H9 (cell line): ENCODE measurements at regions not wholly inside any gene's neighbourhood (a gene's known extent, or its start where the extent isn't known, plus 50 kb on each side); places are given as distances from the start of the nearest gene placed in this dataset.

ENCODE experiments used
- DNase-seq: peaks from one replicate; pipeline ENCODE4 v3.0.0-alpha.2; 2017
- H2AFZ ChIP-seq: one replicate; pipeline ENCODE4 v1.6.1; 2013; ENCODE audit warnings: mild to moderate bottlenecking, low read length, control low read depth, moderate library complexity
- H2AK5ac ChIP-seq: 2 replicates; pipeline ENCODE4 v1.6.1; 2013; ENCODE audit warnings: low read length, control low read depth, mixed read lengths; ENCODE audit not compliant: insufficient read length
- H2BK120ac ChIP-seq: one replicate; pipeline ENCODE4 v1.6.1; 2013; ENCODE audit warnings: low read depth, mild to moderate bottlenecking, low read length, control low read depth, inconsistent platforms; ENCODE audit not compliant: poor library complexity, severe bottlenecking
- H2BK12ac ChIP-seq: 2 replicates; pipeline ENCODE4 v1.6.1; 2013; ENCODE audit warnings: low read length, control low read depth, mixed read lengths, low read depth; ENCODE audit not compliant: insufficient read length
- H2BK15ac ChIP-seq: 2 replicates; pipeline ENCODE4 v1.6.1; 2013; ENCODE audit warnings: low read depth, low read length, control low read depth
- H2BK20ac ChIP-seq: one replicate; pipeline ENCODE4 v1.6.1; 2013; ENCODE audit warnings: low read depth, mild to moderate bottlenecking, low read length, control low read depth, inconsistent platforms; ENCODE audit not compliant: poor library complexity, severe bottlenecking
- H2BK5ac ChIP-seq: 2 replicates; pipeline ENCODE4 v1.6.1; 2013; ENCODE audit warnings: low read length, control low read depth, mixed read lengths; ENCODE audit not compliant: insufficient read length
- H3K14ac ChIP-seq: 2 replicates; pipeline ENCODE4 v1.6.1; 2013; ENCODE audit warnings: low read length, control low read depth; ENCODE audit not compliant: insufficient read depth
- H3K18ac ChIP-seq: 2 replicates; pipeline ENCODE4 v1.6.1; 2013; ENCODE audit warnings: low read depth, mild to moderate bottlenecking, mixed read lengths, low read length, control low read depth; ENCODE audit not compliant: insufficient read length
- H3K23ac ChIP-seq: 2 replicates; pipeline ENCODE4 v1.6.1; 2013; ENCODE audit warnings: low read length, control low read depth, mixed read lengths, low read depth; ENCODE audit not compliant: insufficient read length
- H3K23me2 ChIP-seq: 2 replicates; pipeline ENCODE4 v1.6.1; 2013; ENCODE audit warnings: low read depth, mild to moderate bottlenecking, mixed read lengths, low read length, control low read depth; ENCODE audit not compliant: insufficient read length, poor library complexity, severe bottlenecking
- H3K27ac ChIP-seq: 2 replicates; pipeline ENCODE4 v1.5.1; 2013; ENCODE audit warnings: low read length, control low read depth, mixed read lengths, low read depth; ENCODE audit not compliant: insufficient read length
- H3K27me3 ChIP-seq: 2 replicates; pipeline ENCODE4 v1.6.1; 2013; ENCODE audit warnings: low read length, control low read depth, inconsistent platforms; ENCODE audit not compliant: insufficient read depth
- H3K4ac ChIP-seq: 2 replicates; pipeline ENCODE4 v1.6.1; 2013; ENCODE audit warnings: low read depth, mild to moderate bottlenecking, control low read depth, inconsistent platforms, low read length, moderate library complexity
- H3K4me1 ChIP-seq: 2 replicates; pipeline ENCODE4 v1.6.1; 2013; ENCODE audit warnings: low read length, control low read depth, inconsistent platforms; ENCODE audit not compliant: insufficient read depth
- H3K4me2 ChIP-seq: 2 replicates; pipeline ENCODE4 v1.6.1; 2013; ENCODE audit warnings: low read length, control low read depth, mixed read lengths; ENCODE audit not compliant: insufficient read length, insufficient read depth
- H3K56ac ChIP-seq: 2 replicates; pipeline ENCODE4 v1.6.1; 2013; ENCODE audit warnings: low read depth, mild to moderate bottlenecking, mixed read lengths, low read length, control low read depth; ENCODE audit not compliant: insufficient read length
- H3K79me1 ChIP-seq: 2 replicates; pipeline ENCODE4 v1.6.1; 2013; ENCODE audit warnings: low read depth, mild to moderate bottlenecking, moderate library complexity, low read length, control low read depth, inconsistent platforms; ENCODE audit not compliant: insufficient read depth, poor library complexity, severe bottlenecking
- H3K79me2 ChIP-seq: 2 replicates; pipeline ENCODE4 v1.6.1; 2013; ENCODE audit warnings: low read length, control low read depth, inconsistent platforms; ENCODE audit not compliant: insufficient read depth
- H3K9ac ChIP-seq: 2 replicates; pipeline ENCODE4 v1.6.1; 2013; ENCODE audit warnings: low read length, control low read depth, mixed read lengths; ENCODE audit not compliant: insufficient read length; ENCODE audit errors: extremely low read depth
- H3K9me3 ChIP-seq: one replicate; pipeline ENCODE4 v1.6.1; 2013; ENCODE audit warnings: low read depth, low read length, inconsistent platforms; ENCODE audit not compliant: control insufficient read depth
- H3T11ph ChIP-seq: one replicate; pipeline ENCODE4 v1.6.1; 2013; ENCODE audit warnings: mild to moderate bottlenecking, low read length, control low read depth, inconsistent platforms
- H4K20me1 ChIP-seq: one replicate; pipeline ENCODE4 v1.6.1; 2013; ENCODE audit not compliant: control insufficient read depth, insufficient read length, insufficient read depth
- H4K5ac ChIP-seq: 2 replicates; pipeline ENCODE4 v1.6.1; 2013; ENCODE audit warnings: low read depth, mild to moderate bottlenecking, mixed read lengths, low read length, control low read depth; ENCODE audit not compliant: insufficient read length
- H4K8ac ChIP-seq: replicated peaks from 2 replicates; pipeline ENCODE4 v1.6.1; 2013; ENCODE audit warnings: low read length, control low read depth, mixed read lengths, low read depth; ENCODE audit not compliant: insufficient read length
- H4K91ac ChIP-seq: 2 replicates; pipeline ENCODE4 v1.6.1; 2013; ENCODE audit warnings: low read depth, mild to moderate bottlenecking, moderate library complexity, mixed read lengths, low read length, control low read depth; ENCODE audit not compliant: insufficient read length
- H3K27ac Mint-ChIP-seq, 3 experiments: 2 replicates in 2 of 3; 3 replicates in 1 of 3; pipeline ENCODE4 v1.8.0; 2020 to 2021; ENCODE audit warnings: mixed read lengths in 3 of 3, mild to moderate bottlenecking in 1 of 3, moderate library complexity in 1 of 3
- H3K27me3 Mint-ChIP-seq: 2 replicates; pipeline ENCODE4 v1.8.0; 2021; ENCODE audit warnings: low read depth, mild to moderate bottlenecking, moderate library complexity, mixed read lengths
- H3K36me3 Mint-ChIP-seq, 3 experiments: 2 replicates in 2 of 3; 3 replicates in 1 of 3; pipeline ENCODE4 v1.8.0; 2020 to 2021; ENCODE audit warnings: low read depth in 3 of 3, mixed read lengths in 3 of 3; ENCODE audit not compliant: insufficient read depth in 1 of 3
- H3K4me1 Mint-ChIP-seq, 2 experiments: 2 replicates each; pipeline ENCODE4 v1.8.0; 2020; ENCODE audit warnings: mixed read lengths in 2 of 2
- H3K4me3 Mint-ChIP-seq, 2 experiments: 2 replicates in 1 of 2; 3 replicates in 1 of 2; pipeline ENCODE4 v1.8.0; 2020 to 2021; ENCODE audit warnings: mild to moderate bottlenecking in 2 of 2, mixed read lengths in 2 of 2, moderate library complexity in 1 of 2
- H3K9me3 Mint-ChIP-seq, 2 experiments: 2 replicates in 1 of 2; 3 replicates in 1 of 2; pipeline ENCODE4 v1.8.0; 2020; ENCODE audit warnings: mild to moderate bottlenecking in 2 of 2, mixed read lengths in 2 of 2, moderate library complexity in 1 of 2
- WGBS: extraction: QIAGEN DNeasy Blood & Tissue Kit; methylation state at CpG from one replicate; pipeline ENCODE4 v1.1.7; 2013; ENCODE audit warnings: missing lambda C conversion rate, low lambda C conversion rate, mixed read lengths; ENCODE audit not compliant: insufficient read length; ENCODE audit errors: extremely low coverage; 5-methylcytosine and 5-hydroxymethylcytosine counted together
- TF ChIP-seq, protein P1 (sequence below): fragments of 200-600 bp; sonication (generic); conservative IDR thresholded peaks from 3 replicates; pipeline ENCODE4 v1.8.0; 2021; ENCODE audit warnings: antibody characterized with exemption, mild to moderate bottlenecking

DNA sequence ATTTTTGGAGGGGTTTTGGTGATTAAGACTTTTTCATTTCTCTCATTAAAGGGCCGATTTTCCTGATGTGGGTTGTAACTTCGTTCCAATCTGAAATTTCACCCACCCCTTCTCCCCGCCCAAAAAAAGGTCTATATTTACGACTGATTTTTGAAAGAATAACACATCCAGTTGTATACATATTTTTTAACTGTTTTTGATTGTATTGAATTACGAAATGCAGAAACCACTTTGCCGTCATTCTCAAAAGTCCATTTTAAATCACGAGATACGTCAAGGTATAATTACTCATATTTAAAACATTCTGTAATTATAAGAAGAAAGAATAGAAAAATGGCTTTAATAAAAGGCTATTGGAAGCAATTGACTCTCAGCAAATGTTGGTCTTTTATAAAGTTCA lies 520.7 kb downstream of the MED13L start:
- H3K4ac ChIP-seq, result no peak overlapping the region
- H2BK20ac ChIP-seq, result no peak overlapping the region
- no peaks in the 10 kb centered on the region for H4K20me1 ChIP-seq
- H3K79me2 ChIP-seq, result no peaks in the 10 kb centered on the region
- H2BK120ac ChIP-seq, result no peak overlapping the region
- no peaks in the 10 kb centered on the region for H3K4me1 ChIP-seq
- Mint-ChIP-seq H3K27me3 (peaks cover 13% of the 10 kb centered on the region), H3K27ac (no peak overlapping the region), H3K36me3 (no peaks in the 10 kb centered on the region), H3K9me3 (no peaks in the 10 kb centered on the region), H3K4me1 (peaks cover 2 to 21% of the 10 kb centered on the region in 2 experiments; a peak in 3 of 4 replicates), H3K4me3 (no peak overlapping the region)
- no peak overlapping the region for H4K8ac ChIP-seq
- H3K27ac ChIP-seq, result no peak overlapping the region
- no peak overlapping the region for H2BK5ac ChIP-seq
- no peak overlapping the region for H3K18ac ChIP-seq
- no peak overlapping the region for H4K5ac ChIP-seq
- WGBS, result no CpG with 5 or more reads among the region's 8 CpGs
- H4K91ac ChIP-seq, result no peak overlapping the region
- H3K56ac ChIP-seq, result no peak overlapping the region
- TF ChIP-seq, protein P1, sequence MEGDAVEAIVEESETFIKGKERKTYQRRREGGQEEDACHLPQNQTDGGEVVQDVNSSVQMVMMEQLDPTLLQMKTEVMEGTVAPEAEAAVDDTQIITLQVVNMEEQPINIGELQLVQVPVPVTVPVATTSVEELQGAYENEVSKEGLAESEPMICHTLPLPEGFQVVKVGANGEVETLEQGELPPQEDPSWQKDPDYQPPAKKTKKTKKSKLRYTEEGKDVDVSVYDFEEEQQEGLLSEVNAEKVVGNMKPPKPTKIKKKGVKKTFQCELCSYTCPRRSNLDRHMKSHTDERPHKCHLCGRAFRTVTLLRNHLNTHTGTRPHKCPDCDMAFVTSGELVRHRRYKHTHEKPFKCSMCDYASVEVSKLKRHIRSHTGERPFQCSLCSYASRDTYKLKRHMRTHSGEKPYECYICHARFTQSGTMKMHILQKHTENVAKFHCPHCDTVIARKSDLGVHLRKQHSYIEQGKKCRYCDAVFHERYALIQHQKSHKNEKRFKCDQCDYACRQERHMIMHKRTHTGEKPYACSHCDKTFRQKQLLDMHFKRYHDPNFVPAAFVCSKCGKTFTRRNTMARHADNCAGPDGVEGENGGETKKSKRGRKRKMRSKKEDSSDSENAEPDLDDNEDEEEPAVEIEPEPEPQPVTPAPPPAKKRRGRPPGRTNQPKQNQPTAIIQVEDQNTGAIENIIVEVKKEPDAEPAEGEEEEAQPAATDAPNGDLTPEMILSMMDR, result no peak
- no peaks in the 10 kb centered on the region for H3K79me1 ChIP-seq
- H3K4me2 ChIP-seq, result no peak overlapping the region
- H3K14ac ChIP-seq, result no peak overlapping the region
- H2BK12ac ChIP-seq, result no peak overlapping the region
- H3K27me3 ChIP-seq, result no peaks in the 10 kb centered on the region
- no peak overlapping the region for H3T11ph ChIP-seq
- H3K9ac ChIP-seq, result no peak overlapping the region
- H3K23ac ChIP-seq, result no peak overlapping the region
- H2AFZ ChIP-seq, result no peak overlapping the region
- H2AK5ac ChIP-seq, result no peak overlapping the region
- no peak for DNase-seq
- H3K9me3 ChIP-seq, result no peaks in the 10 kb centered on the region
- no peak overlapping the region for H2BK15ac ChIP-seq
- no peaks in the 10 kb centered on the region for H3K23me2 ChIP-seq
